Endothelial cell of umbilical vein (primary cell): ENCODE measurements at regions not wholly inside any gene's neighbourhood (a gene's known extent, or its start where the extent isn't known, plus 50 kb on each side); places are given as distances from the start of the nearest gene placed in this dataset.

Source experiments
- BruUV-seq: library from RNA; stranded (reverse); fragments of 400-500 nt; replicated peaks from 2 replicates; lab custom pipeline; 2021; lab: Mats Ljungman, UMichigan
- CTCF ChIA-PET: fragments of 300-600, 350-600 bp; sonication (Branson Sonifier 250); formaldehyde crosslinking; loops from one replicate; lab custom pipeline; 2021; ENCODE audit warnings: antibody characterized with exemption, inconsistent platforms; lab: Charles Lee
- POLR2A ChIA-PET: fragments of 300-600, 350-600 bp; sonication (Branson Sonifier 250); formaldehyde crosslinking; loops from one replicate; lab custom pipeline; 2021; ENCODE audit warnings: antibody characterized with exemption, inconsistent platforms; lab: Charles Lee
- DNase-seq: peaks from one replicate; pipeline ENCODE4 v3.0.0-alpha.2; 2011; ENCODE audit warnings: low read depth, low spot score
- FAIRE-seq: peaks from 2 replicates; lab custom pipeline; 2011; peaks lifted over from hg19 to GRCh38; lab: Jason Lieb, UNC
- H2AFZ ChIP-seq: 2 replicates; pipeline ENCODE4 v1.6.0; 2012; ENCODE audit warnings: low read depth, low read length, control low read depth, inconsistent platforms
- H3K27ac ChIP-seq: 2 replicates; pipeline ENCODE4 v1.5.1; 2011; ENCODE audit warnings: low read depth, mild to moderate bottlenecking, control low read depth, low read length, moderate library complexity; ENCODE audit not compliant: insufficient read depth
- H3K27me3 ChIP-seq, 2 experiments: 2 replicates each; pipeline versions ENCODE4 v1.6.0 to v1.6.1; 2011; ENCODE audit warnings: low read length in 2 of 2, mixed read lengths in 1 of 2; ENCODE audit not compliant: control insufficient read depth in 2 of 2, insufficient read depth in 2 of 2
- H3K36me3 ChIP-seq, 2 experiments: 2 replicates in 1 of 2; 3 replicates in 1 of 2; pipeline ENCODE4 v1.5.1; 2011; ENCODE audit warnings: low read length in 2 of 2, mild to moderate bottlenecking in 1 of 2, moderate library complexity in 1 of 2; ENCODE audit not compliant: control insufficient read depth in 2 of 2, insufficient read depth in 2 of 2; ENCODE audit errors: extremely low read depth in 1 of 2
- H3K4me1 ChIP-seq: 3 replicates; pipeline ENCODE4 v1.5.1; 2011; ENCODE audit warnings: mild to moderate bottlenecking, low read length; ENCODE audit not compliant: control insufficient read depth, insufficient read depth; ENCODE audit errors: extremely low read depth
- H3K4me2 ChIP-seq: 2 replicates; pipeline ENCODE4 v1.6.1; 2011; ENCODE audit warnings: low read length, control low read depth, mixed read lengths; ENCODE audit not compliant: insufficient read depth
- H3K4me3 ChIP-seq, 3 experiments: fragments of 200-600 bp in 1 of 3; sonication (generic), shearing (Covaris generic) in 1 of 3; replicated peaks in 1 of 3; 2 replicates each; pipeline ENCODE4 v1.5.1; 2011 to 2016; ENCODE audit warnings: control low read depth in 3 of 3, low read length in 3 of 3, mild to moderate bottlenecking in 2 of 3, inconsistent platforms in 1 of 3, low read depth in 1 of 3, moderate library complexity in 1 of 3; ENCODE audit not compliant: insufficient read depth in 1 of 3
- H3K79me2 ChIP-seq: 2 replicates; pipeline ENCODE4 v1.6.0; 2012; ENCODE audit warnings: low read length, inconsistent platforms; ENCODE audit not compliant: control insufficient read depth, insufficient read depth
- H3K9ac ChIP-seq: replicated peaks from 2 replicates; pipeline ENCODE3; 2011; ENCODE audit warnings: low read length, control low read depth; ENCODE audit not compliant: insufficient read depth; ENCODE audit errors: extremely low read depth
- H3K9me1 ChIP-seq: replicated peaks from 3 replicates; pipeline ENCODE4 v1.6.0; 2011; ENCODE audit warnings: mild to moderate bottlenecking, low read length; ENCODE audit not compliant: control insufficient read depth, insufficient read depth; ENCODE audit errors: extremely low read depth
- H3K9me3 ChIP-seq: replicated peaks from 2 replicates; pipeline ENCODE4 v1.5.1; 2012; ENCODE audit warnings: low read length, inconsistent platforms; ENCODE audit not compliant: control insufficient read depth, insufficient read depth
- H4K20me1 ChIP-seq: replicated peaks from 2 replicates; pipeline ENCODE3; 2011; ENCODE audit warnings: mild to moderate bottlenecking, low read length; ENCODE audit not compliant: control insufficient read depth, insufficient read depth; ENCODE audit errors: extremely low read depth
- CTCF ChIP-seq, 2 donors: IDR thresholded peaks; 1 replicate in 1 of 2; 2 replicates in 1 of 2; pipeline ENCODE4 v1.5.1; 2011; ENCODE audit warnings: low read length in 2 of 2, mild to moderate bottlenecking in 2 of 2, moderate library complexity in 2 of 2, control low read depth in 1 of 2, inconsistent platforms in 1 of 2, low read depth in 1 of 2; ENCODE audit not compliant: insufficient read depth in 1 of 2; ENCODE audit errors: extremely low read depth in 1 of 2
- EZH2 ChIP-seq: IDR thresholded peaks from 2 replicates; pipeline ENCODE4 v1.6.1; 2012; ENCODE audit warnings: borderline replicate concordance, low read depth, mild to moderate bottlenecking, moderate library complexity, low read length, inconsistent platforms; ENCODE audit not compliant: severe bottlenecking
- FOS ChIP-seq: IDR thresholded peaks from 2 replicates; pipeline ENCODE4 v1.6.1; 2011; ENCODE audit warnings: mild to moderate bottlenecking, low read length, moderate library complexity, borderline replicate concordance; ENCODE audit not compliant: insufficient read depth
- GATA2 ChIP-seq: IDR thresholded peaks from 2 replicates; pipeline ENCODE4 v1.7.0; 2011; ENCODE audit warnings: low read depth, mild to moderate bottlenecking, moderate library complexity, mixed read lengths, low read length; ENCODE audit not compliant: insufficient read length, insufficient read depth
- JUN ChIP-seq: IDR thresholded peaks from 2 replicates; pipeline ENCODE4 v1.6.1; 2011; ENCODE audit warnings: borderline replicate concordance, low read depth; ENCODE audit not compliant: insufficient read length, insufficient read depth
- MAX ChIP-seq: IDR thresholded peaks from 2 replicates; pipeline ENCODE4 v1.6.1; 2011; ENCODE audit not compliant: insufficient read depth, insufficient read length
- MYC ChIP-seq: IDR thresholded peaks from one replicate; pipeline ENCODE4 v1.6.1; 2011; ENCODE audit warnings: mild to moderate bottlenecking, low read depth, low read length
- POLR2A ChIP-seq: IDR thresholded peaks from 2 replicates; pipeline ENCODE4 v1.6.1; 2012; ENCODE audit warnings: low read depth, mild to moderate bottlenecking, control low read depth, low read length
- POLR2AphosphoS5 ChIP-seq: IDR thresholded peaks from 2 replicates; pipeline ENCODE4 v1.6.1; 2012; ENCODE audit warnings: low read depth, mild to moderate bottlenecking, control low read depth, low read length, moderate library complexity; ENCODE audit not compliant: insufficient read depth
- dilution Hi-C: fragments of 300-500 bp; cut with MboI; formaldehyde crosslinking; loops from one replicate; pipeline ENCODE4 v1.15.0; 2019; ENCODE audit warnings: low sequenced_read_pairs; ENCODE audit not compliant: extremely low pct_ligation_motif_present
- intact Hi-C: fragments of 100-400 bp; cut with micrococcal nuclease; formaldehyde crosslinking; loops from one replicate; pipeline ENCODE4 v1.10.0; 2022

GRCh38 chr10:52900593-52900992 is 128.0 kb upstream of the MBL2 start:
- intact Hi-C loops: no loop called here
- CTCF ChIA-PET: no interaction called here
- TF ChIP-seq GATA2 (no peak), EZH2 (no peak), JUN (no peak), FOS (no peak), POLR2AphosphoS5 (no peak), POLR2A (no peak), MYC (no peak), CTCF (IDR thresholded peaks at IDR 0.05; ENCODE audit: extremely low read depth in 1 of 2, insufficient read depth in 1 of 2, low read depth in 1 of 2, low read length in 2 of 2) (no peak), MAX (no peak)
- Histone ChIP-seq H3K9ac (no peak overlapping the region), H3K36me3 (no peaks in the 10 kb centered on the region), H3K9me3 (no peaks in the 10 kb centered on the region), H3K4me3 (no peak overlapping the region), H3K4me1 (no peaks in the 10 kb centered on the region), H3K27me3 (peaks cover 0 to 4% of the 10 kb centered on the region in 2 experiments), H2AFZ (no peak overlapping the region), H3K4me2 (no peak overlapping the region), H4K20me1 (no peaks in the 10 kb centered on the region), H3K27ac (no peak overlapping the region), H3K79me2 (no peaks in the 10 kb centered on the region), H3K9me1 (no peaks in the 10 kb centered on the region)
- BruUV-seq: no TSS peak
- dilution Hi-C loops: no loop called here
- POLR2A ChIA-PET: no interaction called here
- no peak for FAIRE-seq
- no peak for DNase-seq
